ENCODE measurements at regions not wholly inside any gene's neighbourhood (a gene's known extent, or its start where the extent isn't known, plus 50 kb on each side); places are given as distances from the start of the nearest gene placed in this dataset.

DNA sequence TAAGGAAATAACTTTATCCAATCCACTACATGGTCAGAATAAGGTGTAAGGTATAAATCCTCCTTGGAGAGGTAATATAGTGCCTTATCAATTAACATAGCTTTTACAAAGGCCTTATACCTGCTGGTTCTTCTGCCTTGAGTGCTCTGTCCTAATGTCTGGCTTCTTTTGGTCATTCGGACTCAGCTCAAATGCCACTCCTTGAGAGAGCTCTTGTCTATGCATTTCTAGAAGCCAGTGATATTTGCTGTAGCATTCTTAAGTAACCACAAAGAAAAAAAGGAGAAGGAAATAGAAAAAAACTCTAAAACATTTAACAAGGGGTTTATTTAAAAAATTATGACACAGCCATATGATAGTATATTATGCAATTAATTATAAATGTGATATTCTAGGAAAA lies 444.8 kb upstream of the SLIT2 start:
- DNase-seq (ENCODE audit: extremely low read depth, low read depth), result no peak
- TF ChIP-seq CTCF (IDR thresholded peaks at IDR 0.05; ENCODE audit: low read depth, low read length), result no peak

DNA sequence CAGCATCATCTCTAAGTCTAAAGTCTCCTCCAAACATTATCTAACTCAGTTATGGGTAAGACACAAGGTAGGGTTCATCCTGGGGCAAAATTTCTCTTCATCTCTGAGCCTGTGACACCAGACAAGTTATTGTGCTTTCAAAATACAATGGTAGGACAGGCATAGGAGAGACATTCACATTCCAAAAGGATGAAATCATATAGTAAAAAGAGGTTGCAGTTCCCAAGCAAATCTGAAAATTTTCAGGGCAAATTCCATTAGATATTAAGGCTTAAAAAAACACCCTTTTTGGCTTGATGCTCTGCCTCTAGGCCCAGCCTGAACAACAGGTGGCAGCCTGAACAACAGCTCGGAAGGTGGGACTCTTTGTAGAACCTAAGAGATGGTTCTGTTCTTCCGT lies 448.3 kb upstream of the SLIT2 start:
- no peak for TF ChIP-seq CTCF (IDR thresholded peaks at IDR 0.05; ENCODE audit: low read depth, low read length)
- no peak for DNase-seq (ENCODE audit: extremely low read depth, low read depth)

DNA sequence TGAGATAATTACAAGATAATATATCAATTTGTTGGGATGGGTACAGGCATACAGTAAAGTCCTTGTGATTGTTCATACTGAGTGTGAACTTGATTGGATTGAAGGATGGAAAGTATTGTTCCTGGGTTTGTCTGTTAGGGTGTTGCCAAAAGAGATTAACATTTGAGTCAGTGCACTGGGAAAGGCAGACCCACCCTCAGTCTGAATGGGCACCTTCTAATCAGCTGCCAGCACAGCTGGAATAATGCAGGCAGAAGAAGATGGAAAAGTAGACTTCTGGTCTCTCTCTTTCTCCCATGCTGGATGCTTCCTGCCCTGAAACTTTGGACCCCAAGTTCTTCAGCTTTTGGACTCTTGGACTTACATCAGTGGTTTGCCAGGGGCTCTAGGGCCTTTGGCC lies 457.9 kb upstream of the SLIT2 start:
- TF ChIP-seq CTCF (IDR thresholded peaks at IDR 0.05; ENCODE audit: low read depth, low read length), result no peak
- DNase-seq (ENCODE audit: extremely low read depth, low read depth), result no peak

DNA sequence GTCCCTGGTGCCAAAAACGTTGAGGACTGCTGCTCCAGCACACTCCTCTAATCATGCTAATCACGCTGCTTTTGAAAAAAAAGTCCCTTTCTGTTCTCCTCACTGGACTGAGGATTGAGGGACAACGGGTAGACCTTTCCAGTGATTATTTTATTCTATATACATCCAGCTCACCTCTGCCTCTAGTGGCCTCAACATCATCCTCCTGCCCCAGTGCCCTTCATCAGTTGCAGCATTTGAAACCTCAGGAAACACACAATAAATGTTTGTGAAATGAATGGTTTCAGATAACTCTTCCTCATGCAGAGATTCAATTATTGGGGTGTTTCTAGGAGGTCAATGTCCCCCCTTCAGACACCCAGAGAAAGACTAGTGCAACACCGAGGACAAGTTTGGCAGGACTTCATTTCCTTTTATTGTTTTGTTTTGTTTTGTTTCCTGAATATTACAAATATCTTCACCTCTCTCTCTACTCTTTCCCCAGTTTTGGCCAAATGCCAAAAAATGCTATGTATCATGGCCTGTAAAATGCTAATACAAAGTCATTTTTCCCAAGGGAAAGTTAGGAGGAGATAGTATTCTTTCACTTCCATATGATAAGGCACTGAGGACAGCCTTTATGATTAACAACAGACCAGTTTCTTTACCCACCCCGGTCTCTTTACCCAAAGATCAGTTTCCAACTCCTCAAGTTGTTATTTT lies 460.1 kb upstream of the SLIT2 start:
- no peak; the same call in 1 of the 2 replicates for TF ChIP-seq CTCF (IDR thresholded peaks at IDR 0.05; ENCODE audit: low read depth, low read length)
- no peak for DNase-seq (ENCODE audit: extremely low read depth, low read depth)

- no peak for DNase-seq (ENCODE audit: extremely low read depth, low read depth)
- TF ChIP-seq CTCF (IDR thresholded peaks at IDR 0.05; ENCODE audit: low read depth, low read length), result no peak
Measured at GRCh38 chr4:19786616-19787015, 465.1 kb upstream of the SLIT2 start.

GRCh38 chr4:19783667-19784223 lies 468.0 kb upstream of the SLIT2 start:
- DNase-seq (ENCODE audit: extremely low read depth, low read depth), result no peak
- no peak for TF ChIP-seq CTCF (IDR thresholded peaks at IDR 0.05; ENCODE audit: low read depth, low read length)

GRCh38 chr4:19780871-19781270 lies 470.8 kb upstream of the SLIT2 start:
- no peak for TF ChIP-seq CTCF (IDR thresholded peaks at IDR 0.05; ENCODE audit: low read depth, low read length)
- DNase-seq (ENCODE audit: extremely low read depth, low read depth), result no peak

All from AG09319 (cell line).